Retina (tissue), 1 donor: ENCODE measurements at regions not wholly inside any gene's neighbourhood (a gene's known extent, or its start where the extent isn't known, plus 50 kb on each side); places are given as distances from the start of the nearest gene placed in this dataset.

ENCODE experiments used
- DNase-seq: peaks from one replicate; pipeline ENCODE4 v3.0.0-alpha.2; 2016

- no peak for DNase-seq
Observed at GRCh38 chr15:38672814-38673670, 108.4 kb upstream of the RASGRP1 start.

DNA sequence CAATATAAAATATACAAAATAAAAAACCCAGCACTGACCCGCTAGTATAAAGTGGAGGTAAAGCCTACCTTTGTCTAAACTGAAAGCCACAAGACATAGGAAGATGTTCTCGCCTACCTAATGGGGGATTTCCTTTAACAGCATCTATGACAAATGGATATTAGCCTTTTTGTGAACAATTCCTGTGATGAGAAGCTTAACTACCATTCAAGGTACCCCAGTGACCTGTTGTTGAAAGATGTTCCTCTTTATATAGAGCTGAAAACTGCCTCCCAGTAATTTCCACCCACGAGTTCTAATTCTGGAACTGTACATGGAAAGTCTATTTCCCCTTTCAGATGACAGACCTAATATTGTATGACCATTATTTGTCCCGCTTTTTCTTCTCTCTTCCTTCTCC is 109.8 kb upstream of the RASGRP1 start:
- no peak for DNase-seq

GRCh38 chr15:38678281-38678680 is 113.7 kb upstream of the RASGRP1 start:
- DNase-seq = no peak

GRCh38 chr15:38680775-38681174 is 116.2 kb upstream of the RASGRP1 start:
- DNase-seq = no peak

- DNase-seq = no peak
Observed at GRCh38 chr15:38682363-38682762, 117.7 kb upstream of the RASGRP1 start.

- no peak for DNase-seq
Observed at GRCh38 chr15:38682861-38683260, 118.2 kb upstream of the RASGRP1 start.

DNA sequence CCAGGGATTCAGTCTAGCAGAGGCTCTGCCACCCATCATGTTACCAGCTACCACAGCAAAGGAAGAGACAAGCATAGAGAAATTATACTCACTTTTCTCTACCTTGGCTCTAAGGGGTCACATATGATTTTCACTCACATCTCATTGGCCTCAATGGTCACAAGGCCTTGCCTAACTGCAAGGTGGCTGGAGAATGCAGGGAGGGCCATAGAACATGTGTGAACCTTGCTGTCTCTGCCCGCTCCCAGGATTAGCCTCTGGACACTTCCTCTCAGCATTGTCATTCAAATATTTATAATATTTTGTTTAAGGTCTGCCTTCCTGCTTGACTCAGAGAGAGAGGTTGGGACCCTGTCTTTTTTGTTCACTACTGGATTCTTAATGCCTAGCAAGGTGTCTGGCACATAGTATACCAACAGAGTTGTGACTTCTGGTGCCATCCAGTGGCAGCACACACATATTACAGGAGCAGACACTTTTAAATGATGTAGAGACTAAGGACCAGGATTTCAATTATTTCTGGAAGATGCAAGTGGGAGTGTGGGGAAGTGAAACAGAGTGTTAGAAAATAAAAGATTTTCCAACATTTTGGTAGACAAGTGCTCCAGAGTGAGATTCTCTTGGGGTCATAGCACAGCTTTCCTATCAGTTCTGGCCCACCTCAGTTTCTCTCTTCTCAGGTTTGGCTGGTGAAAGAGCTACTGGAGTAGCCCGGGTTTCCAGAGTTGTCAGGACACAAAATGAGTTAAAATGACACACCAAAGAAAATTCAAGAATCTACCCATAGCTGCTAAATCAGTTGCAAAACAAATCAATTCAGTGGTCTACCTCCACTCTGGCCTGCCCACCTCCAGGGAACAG is 119.0 kb upstream of the RASGRP1 start:
- peak; percentile 56 for DNase-seq

DNA sequence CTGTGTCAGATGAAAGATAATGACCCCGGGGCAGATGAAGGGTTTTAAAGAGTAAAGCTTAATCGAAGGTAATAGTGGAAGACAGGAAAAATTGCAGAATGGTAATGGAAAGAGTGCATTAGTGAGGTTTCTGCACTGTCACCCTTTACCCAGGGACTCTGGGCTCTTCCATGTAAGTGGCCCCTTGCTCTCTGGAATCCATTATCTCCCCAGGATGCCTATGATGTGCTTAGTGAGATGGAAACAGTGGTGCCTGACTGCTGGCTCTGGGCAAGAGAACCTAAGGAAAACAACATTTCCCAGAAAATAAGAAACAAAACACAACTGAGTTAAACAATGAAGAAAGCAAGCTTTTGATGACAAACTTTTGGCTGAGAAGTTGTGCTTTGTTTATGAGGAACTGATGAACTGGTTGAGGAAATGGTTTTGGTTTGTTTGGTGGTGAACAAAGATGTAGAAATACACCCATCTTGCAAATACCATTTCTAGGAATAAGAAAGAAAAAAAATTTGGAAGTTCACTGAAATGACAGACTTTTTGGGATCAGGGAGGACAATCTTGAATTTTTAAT is 119.9 kb upstream of the RASGRP1 start:
- DNase-seq = no peak

- no peak for DNase-seq
Observed at GRCh38 chr15:38685686-38686339, 121.2 kb upstream of the RASGRP1 start.

DNA sequence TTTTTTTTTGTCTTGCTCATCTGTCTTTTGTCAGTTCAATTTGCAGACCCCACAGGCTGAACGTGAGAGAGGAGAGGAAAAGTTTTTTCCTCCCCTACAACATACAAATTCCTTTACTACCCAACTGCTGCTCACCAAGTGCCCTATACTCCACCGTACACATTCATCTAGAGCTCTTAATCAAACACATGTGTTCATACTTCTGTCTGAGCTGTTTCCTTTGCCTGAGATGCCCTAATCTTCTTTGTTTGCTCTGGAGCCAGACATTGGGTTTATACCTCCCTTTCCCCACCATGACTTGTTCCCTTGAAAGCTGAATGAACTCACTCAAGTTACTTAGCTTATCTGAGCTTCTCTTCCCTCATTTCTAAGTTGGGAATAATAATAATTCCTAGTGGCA is 122.7 kb upstream of the RASGRP1 start:
- no peak for DNase-seq

DNA sequence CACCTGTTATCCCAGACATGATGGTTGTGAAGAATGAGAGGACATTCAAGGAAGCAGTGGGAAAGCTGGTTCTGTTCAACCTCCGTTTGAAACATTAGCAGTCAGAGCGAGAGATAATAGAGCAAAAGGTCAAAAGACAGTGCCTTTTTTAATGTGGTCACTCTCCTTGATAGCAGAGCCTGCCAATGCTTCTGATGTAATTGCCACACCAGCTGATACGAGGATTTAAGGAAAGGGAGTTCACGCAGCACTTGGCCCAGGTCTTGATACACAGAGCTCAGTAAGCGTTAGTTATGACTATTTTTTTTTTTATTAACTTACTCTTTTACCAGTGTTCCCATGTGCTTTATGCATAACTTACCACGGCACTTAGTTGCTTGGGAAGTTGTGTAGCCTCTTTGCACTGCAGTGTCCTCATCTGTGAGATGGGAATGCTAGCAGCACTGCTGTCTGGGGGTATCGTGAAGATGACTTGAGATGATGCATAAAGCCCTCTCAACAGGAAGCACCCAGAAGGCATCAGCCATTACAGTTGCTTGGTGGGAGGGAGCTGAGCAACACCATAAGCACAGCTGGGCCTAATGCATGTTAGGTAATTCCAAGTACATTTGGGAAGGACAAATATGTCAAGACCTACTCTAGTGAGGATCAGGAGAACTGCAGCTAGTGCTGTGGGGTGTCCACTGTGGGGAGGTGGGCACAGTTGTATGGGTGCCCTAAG is 123.3 kb upstream of the RASGRP1 start:
- DNase-seq = no peak

DNA sequence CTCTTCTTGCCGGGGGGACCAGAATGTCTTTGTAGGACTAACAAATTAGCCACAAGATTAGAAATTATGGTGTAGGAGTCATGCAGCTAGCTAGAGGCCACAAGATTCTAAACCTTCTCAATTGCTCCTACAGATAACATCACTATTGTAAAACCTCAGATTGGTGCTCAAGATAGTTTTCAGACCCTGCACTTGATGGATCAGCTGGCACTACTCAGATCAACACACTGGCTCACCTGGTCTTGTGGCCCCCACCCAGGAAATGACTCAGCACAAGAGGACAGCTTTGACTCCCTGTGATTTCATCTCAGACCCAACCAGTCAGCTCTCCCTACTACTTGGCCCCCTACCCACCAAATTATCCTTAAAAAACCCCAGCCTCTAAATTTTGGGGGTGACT is 124.1 kb upstream of the RASGRP1 start:
- no peak for DNase-seq

GRCh38 chr15:38689522-38689921 is 124.9 kb upstream of the RASGRP1 start:
- DNase-seq = no peak

DNA sequence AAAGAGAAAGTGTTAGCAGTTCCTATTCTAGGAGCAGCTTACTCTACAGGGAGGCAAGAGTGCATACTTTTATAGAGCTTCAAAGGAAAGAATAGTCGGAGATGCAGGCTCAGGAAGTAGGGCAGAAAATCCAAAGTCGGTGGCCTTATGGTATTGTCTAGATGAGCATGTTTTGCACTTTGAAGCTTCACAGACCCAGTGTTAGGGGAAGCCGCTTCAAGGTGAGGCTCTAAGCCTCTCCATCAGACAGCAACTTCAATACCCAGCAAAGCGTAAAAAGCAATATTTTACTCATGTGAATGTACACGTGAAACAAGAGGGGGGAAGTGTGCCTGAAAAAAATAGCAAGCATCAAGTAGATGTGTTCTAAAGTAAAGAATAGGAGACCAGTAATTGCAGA is 125.6 kb upstream of the RASGRP1 start:
- DNase-seq = no peak

- peak; percentile 75 for DNase-seq
Observed at GRCh38 chr15:38690719-38691332, 126.2 kb upstream of the RASGRP1 start.

DNA sequence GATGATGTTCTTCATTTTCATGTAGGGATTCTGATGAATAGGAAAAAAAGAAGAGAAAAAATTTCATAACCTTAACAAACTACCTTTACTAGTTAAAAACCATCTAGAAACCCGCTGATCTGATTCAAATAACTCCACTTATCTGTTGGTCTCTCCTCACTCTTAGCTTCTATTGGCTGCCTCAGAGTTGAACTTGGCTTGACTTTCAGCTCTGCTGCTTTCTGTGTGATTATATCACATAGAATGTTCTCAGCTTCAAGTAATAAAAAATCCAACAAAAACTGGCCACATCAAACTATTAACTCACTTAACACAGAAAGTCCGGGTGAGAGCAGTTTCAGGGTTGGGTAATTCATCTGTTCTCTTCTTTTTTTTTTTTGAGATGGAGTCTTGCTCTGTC is 126.8 kb upstream of the RASGRP1 start:
- no peak for DNase-seq

GRCh38 chr15:38691965-38692788 is 127.6 kb upstream of the RASGRP1 start:
- no peak for DNase-seq

DNA sequence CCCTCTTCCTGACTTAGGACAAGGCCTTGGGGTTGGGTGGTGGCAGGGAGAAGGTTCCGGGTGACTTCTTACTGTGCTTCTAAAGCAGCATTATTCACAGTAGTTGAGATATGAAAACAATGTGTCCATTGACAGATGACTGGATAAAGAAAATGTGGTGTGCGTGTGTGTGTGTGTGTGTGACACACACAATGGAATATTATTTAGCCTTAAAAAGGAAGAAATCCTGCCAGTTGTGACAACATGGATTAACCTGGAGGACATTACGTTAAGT is 128.1 kb upstream of the RASGRP1 start:
- no peak for DNase-seq

DNA sequence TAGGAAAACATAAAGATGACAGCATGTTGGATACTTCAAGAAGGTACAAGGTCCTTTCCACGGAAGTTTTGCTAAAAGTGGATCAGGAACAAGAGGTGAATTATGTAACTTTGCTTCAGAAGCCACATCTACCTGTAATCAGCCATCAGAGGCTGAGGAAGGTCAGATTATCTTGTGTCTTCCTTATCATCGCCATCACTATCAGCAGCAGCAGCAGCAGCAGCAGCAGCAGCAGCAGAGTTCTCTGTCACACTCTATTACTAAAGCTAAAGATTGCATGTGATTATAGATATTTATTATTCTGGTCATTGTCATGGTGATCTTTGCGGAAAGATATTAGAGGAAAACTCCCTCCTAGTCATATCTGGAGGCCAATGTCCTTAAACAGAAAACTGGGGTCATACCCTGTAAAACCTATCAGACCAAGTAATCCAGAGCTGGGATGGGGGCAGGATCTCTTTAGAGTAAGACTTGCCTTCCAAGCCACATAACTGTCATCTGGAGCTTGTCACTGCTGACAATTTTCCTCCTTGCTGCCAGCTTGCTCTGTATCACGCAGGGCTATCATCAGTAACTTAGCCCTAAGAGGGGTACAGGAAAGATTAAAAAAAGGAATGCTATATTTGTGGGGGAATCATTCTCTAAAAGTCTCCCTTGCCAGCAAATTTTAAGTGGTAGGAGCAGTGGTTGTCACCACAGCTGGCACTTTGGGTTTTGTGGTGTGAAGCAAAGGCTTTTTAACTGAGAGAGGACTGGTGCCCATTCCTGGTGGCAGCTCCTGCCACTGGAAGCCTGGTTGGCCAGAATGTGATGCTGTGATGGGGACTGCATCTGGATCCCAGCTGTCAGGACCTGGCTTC is 130.9 kb upstream of the RASGRP1 start:
- no peak for DNase-seq

- DNase-seq = no peak
Observed at GRCh38 chr15:38696109-38696727, 131.6 kb upstream of the RASGRP1 start.
